ENCODE measurements at regions not wholly inside any gene's neighbourhood (a gene's known extent, or its start where the extent isn't known, plus 50 kb on each side); places are given as distances from the start of the nearest gene placed in this dataset.

DNA sequence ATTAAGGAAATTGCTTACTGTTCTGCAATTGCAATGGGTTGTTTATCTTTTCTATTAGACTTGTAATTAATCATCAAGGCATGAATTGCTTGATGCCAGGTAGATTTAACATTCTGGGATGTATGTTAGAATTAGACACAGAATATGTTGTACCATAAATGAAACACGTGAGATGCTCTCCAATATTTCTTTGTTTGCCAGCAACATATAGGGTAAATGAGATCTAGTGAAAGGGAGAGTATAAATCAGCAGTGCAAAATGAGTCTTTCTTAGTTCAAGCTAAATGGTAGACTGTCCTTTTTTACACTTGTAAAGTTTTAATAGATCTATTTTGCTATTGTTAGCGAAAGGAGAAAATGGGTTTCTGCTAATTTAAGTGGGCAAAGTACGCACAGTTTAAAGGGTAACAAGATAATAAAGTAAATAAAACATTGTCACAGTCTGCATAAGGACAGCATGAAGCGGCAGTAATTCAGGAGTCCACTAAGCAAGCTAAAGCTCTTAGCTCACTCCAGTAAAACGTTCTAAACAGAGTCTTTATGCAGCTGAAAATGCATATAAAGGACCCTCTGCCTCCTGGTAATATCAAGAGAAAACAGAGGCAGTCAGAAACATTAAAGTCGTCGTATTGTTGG is 1137.1 kb downstream of the OLFM4 start:
- H3K36me3 ChIP-seq, result no peaks in the 10 kb centered on the region
- no peaks in the 10 kb centered on the region for H3K4me1 ChIP-seq
- intact Hi-C loops (cut with DNase I), result no loop called here
- no peak for DNase-seq
- H3K27ac ChIP-seq, result no peak overlapping the region
- H3K4me3 ChIP-seq (replicated peaks in 1 of 3), result no peak overlapping the region
- TF ChIP-seq POLR2A (IDR thresholded peaks at IDR 0.05), result no peak
- TF ChIP-seq, protein P1, sequence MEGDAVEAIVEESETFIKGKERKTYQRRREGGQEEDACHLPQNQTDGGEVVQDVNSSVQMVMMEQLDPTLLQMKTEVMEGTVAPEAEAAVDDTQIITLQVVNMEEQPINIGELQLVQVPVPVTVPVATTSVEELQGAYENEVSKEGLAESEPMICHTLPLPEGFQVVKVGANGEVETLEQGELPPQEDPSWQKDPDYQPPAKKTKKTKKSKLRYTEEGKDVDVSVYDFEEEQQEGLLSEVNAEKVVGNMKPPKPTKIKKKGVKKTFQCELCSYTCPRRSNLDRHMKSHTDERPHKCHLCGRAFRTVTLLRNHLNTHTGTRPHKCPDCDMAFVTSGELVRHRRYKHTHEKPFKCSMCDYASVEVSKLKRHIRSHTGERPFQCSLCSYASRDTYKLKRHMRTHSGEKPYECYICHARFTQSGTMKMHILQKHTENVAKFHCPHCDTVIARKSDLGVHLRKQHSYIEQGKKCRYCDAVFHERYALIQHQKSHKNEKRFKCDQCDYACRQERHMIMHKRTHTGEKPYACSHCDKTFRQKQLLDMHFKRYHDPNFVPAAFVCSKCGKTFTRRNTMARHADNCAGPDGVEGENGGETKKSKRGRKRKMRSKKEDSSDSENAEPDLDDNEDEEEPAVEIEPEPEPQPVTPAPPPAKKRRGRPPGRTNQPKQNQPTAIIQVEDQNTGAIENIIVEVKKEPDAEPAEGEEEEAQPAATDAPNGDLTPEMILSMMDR (IDR thresholded peaks at IDR 0.05), result no peak
- 54 to 57% methylated on average over 7 of the region's 7 CpGs for WGBS, 2 donors
- H3K27me3 ChIP-seq, result no peaks in the 10 kb centered on the region
- no peaks in the 10 kb centered on the region for H3K9me3 ChIP-seq

DNA sequence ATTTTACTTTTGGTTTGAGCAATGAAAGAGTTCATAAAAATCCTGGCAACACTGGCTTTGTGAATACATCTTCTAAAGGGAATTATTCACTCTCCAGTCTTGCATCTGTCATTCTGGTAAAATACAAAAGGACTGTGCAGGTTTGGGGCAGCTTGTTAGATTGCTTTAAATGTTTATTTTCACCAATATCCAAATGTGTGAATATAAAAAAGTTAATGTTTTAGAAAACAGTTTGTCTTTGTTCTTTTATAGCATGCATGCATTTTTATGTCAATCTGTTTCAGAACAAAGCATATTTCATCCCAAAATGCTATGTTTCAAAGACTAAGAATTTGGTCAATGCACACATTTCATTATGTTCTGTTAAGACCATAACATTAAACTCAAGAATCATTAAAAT is 1145.4 kb downstream of the OLFM4 start:
- Histone ChIP-seq H3K36me3 (no peaks in the 10 kb centered on the region), H3K9me3 (no peaks in the 10 kb centered on the region), H3K27me3 (no peaks in the 10 kb centered on the region), H3K4me3 (replicated peaks in 1 of 3) (no peak overlapping the region), H3K27ac (no peak overlapping the region), H3K4me1 (no peaks in the 10 kb centered on the region)
- intact Hi-C loops (cut with DNase I), result no loop called here
- TF ChIP-seq POLR2A (IDR thresholded peaks at IDR 0.05), result no peak
- TF ChIP-seq, protein P1 (IDR thresholded peaks at IDR 0.05), result no peak
- DNase-seq, result no peak

DNA sequence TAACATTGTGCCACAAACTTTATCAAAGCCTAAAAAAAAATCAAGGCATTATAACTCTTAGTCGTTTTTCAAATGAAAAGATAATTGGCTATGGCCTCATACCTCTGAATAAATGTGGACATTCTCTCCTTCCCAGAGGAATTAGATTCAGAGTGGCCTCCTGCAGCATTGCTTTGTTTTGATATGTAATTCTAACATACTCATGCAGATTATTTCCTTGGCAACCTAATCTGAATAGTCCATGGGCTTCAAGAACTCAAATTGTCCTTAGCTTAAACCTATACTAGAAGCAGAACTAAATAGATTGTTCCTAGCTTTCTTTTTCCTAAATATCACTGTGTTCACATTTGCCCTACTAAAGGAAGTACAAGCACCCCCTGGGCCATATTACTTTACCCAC is 1146.9 kb downstream of the OLFM4 start:
- intact Hi-C loops (cut with DNase I), result no loop called here
- H3K9me3 ChIP-seq, result no peaks in the 10 kb centered on the region
- no peaks in the 10 kb centered on the region for H3K27me3 ChIP-seq
- no peaks in the 10 kb centered on the region for H3K36me3 ChIP-seq
- 57 to 60% methylated on average over 1 of the region's 1 CpG for WGBS, 2 donors
- H3K4me1 ChIP-seq, result no peaks in the 10 kb centered on the region
- no peak for DNase-seq
- no peak overlapping the region for H3K4me3 ChIP-seq (replicated peaks in 1 of 3)
- TF ChIP-seq, protein P1 (IDR thresholded peaks at IDR 0.05), result no peak
- H3K27ac ChIP-seq, result no peak overlapping the region

DNA sequence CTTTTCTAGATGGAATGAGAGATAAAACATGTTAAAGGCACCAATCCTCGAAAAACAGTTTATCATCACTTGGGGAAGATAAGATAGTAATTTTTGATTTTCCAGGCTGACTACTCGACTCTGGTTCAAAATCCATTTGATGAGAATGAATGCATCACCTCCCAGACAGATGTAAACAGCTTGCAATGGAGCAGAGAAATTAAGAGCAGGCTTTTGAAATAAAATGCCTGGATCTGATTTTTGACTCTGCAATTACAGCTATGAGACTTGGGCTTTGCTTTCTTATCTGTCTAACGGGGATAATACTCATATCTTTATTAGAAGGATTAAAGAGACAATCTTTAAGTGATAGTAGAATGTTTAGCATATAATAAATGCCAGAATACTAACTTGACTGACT is 1148.9 kb downstream of the OLFM4 start:
- Histone ChIP-seq H3K27me3 (no peaks in the 10 kb centered on the region), H3K27ac (no peak overlapping the region), H3K4me3 (replicated peaks in 1 of 3) (no peak overlapping the region), H3K4me1 (no peaks in the 10 kb centered on the region), H3K36me3 (no peaks in the 10 kb centered on the region), H3K9me3 (no peaks in the 10 kb centered on the region)
- DNase-seq, result no peak
- intact Hi-C loops (cut with DNase I), result no loop called here
- TF ChIP-seq, protein P1 (IDR thresholded peaks at IDR 0.05), result no peak
- no peak for TF ChIP-seq POLR2A (IDR thresholded peaks at IDR 0.05)
- WGBS, 2 donors, result 63 to 70% methylated on average over 3 of the region's 3 CpGs

DNA sequence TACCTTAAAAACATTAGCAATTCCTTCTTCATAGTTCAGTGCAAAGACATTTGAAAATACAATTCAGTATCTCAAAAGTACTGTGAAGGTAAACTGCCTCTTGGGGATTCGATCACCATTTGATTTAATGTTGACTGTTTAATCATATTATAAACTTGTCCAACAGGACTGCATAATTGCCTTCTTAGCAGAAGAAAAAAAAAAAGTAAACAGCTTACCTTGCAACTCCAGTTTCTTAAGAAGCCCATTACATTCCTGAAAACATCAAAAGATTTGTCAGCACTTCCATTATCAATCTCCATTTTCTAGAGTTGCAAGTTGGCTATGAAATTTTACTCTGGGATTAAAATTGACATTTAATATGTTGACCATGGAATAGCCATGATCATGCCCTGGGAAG is 1154.6 kb downstream of the OLFM4 start:
- H3K27ac ChIP-seq, result no peak overlapping the region
- H3K9me3 ChIP-seq, result no peaks in the 10 kb centered on the region
- intact Hi-C loops (cut with DNase I), result no loop called here
- no peaks in the 10 kb centered on the region for H3K4me1 ChIP-seq
- no peak overlapping the region for H3K4me3 ChIP-seq (replicated peaks in 1 of 3)
- H3K27me3 ChIP-seq, result no peaks in the 10 kb centered on the region
- no peak for TF ChIP-seq POLR2A (IDR thresholded peaks at IDR 0.05)
- TF ChIP-seq, protein P1 (IDR thresholded peaks at IDR 0.05), result no peak
- DNase-seq, result no peak
- H3K36me3 ChIP-seq, result no peaks in the 10 kb centered on the region
- WGBS, 2 donors, result 0% methylated on average over 1 of the region's 1 CpG

Data from thyroid gland (tissue), 4 donors.